ENCODE measurements at regions not wholly inside any gene's neighbourhood (a gene's known extent, or its start where the extent isn't known, plus 50 kb on each side); places are given as distances from the start of the nearest gene placed in this dataset.

DNA sequence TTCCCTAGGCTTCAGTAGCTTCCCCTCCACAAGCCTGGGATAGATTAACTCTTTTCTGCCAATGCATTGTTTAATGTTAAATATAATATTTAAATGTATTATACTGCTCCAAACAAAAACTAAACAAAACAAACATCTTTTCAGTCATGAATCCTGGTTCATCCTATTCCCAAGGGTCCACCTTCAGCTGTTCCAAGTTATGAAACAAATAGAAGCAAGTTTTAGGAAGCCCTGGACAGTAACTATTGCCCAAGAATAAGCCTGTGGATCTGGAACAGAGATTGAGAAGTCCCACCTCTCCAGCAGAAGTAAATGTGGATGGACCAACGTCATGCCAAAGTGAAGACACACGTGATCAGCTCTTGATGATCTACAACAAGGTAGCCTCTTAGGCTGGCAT, 408.1 kb downstream of the SETD4 start:
- no peak overlapping the region for H3K4me3 ChIP-seq (ENCODE audit: low read length)
- no peak for TF ChIP-seq EZH2phosphoT487 (IDR thresholded peaks at IDR 0.05; ENCODE audit: borderline replicate concordance, low read length)
- TF ChIP-seq, protein P1, sequence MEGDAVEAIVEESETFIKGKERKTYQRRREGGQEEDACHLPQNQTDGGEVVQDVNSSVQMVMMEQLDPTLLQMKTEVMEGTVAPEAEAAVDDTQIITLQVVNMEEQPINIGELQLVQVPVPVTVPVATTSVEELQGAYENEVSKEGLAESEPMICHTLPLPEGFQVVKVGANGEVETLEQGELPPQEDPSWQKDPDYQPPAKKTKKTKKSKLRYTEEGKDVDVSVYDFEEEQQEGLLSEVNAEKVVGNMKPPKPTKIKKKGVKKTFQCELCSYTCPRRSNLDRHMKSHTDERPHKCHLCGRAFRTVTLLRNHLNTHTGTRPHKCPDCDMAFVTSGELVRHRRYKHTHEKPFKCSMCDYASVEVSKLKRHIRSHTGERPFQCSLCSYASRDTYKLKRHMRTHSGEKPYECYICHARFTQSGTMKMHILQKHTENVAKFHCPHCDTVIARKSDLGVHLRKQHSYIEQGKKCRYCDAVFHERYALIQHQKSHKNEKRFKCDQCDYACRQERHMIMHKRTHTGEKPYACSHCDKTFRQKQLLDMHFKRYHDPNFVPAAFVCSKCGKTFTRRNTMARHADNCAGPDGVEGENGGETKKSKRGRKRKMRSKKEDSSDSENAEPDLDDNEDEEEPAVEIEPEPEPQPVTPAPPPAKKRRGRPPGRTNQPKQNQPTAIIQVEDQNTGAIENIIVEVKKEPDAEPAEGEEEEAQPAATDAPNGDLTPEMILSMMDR (IDR thresholded peaks at IDR 0.05; ENCODE audit: low read depth, low read length, poor library complexity, severe bottlenecking), result no peak

DNA sequence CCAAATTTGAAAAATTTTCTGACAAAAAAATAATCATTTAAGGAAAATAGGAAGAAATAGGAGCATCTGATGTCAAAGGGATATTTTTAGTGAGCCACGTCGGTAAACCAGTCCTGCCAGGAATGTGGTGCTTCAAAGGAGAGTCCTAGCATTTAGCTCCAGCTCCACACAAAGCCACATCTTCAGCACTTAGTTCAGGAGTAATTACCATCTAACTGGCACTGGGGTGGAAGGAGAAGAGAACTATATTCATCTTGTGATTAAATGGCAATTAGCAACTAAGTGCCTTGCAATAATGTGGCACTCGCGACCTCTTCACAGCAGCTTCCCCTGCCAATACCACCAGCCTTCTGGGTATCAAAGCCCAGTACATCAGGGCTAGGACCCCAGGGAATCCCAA, 409.1 kb downstream of the SETD4 start:
- no peaks in the 10 kb centered on the region for H3K4me1 ChIP-seq (ENCODE audit: control insufficient read depth, low read length)
- H3K9me2 ChIP-seq (replicated peaks; ENCODE audit: control insufficient read depth, low read length), result no peaks in the 10 kb centered on the region
- H3K36me3 ChIP-seq (ENCODE audit: control insufficient read depth, low read length), result no peaks in the 10 kb centered on the region
- peaks cover 3% of the 10 kb centered on the region; the same call in 1 of the 2 replicates for H3K27me3 ChIP-seq (ENCODE audit: control insufficient read depth, low read length)
- no peaks in the 10 kb centered on the region for H3K79me2 ChIP-seq (ENCODE audit: control insufficient read depth, low read length)
- H4K20me1 ChIP-seq (ENCODE audit: control insufficient read depth, insufficient read depth, low read depth, low read length), result no peaks in the 10 kb centered on the region
- H3F3A ChIP-seq (ENCODE audit: control insufficient read depth, insufficient read depth), result no peaks in the 10 kb centered on the region
- no peak overlapping the region for H3K4me2 ChIP-seq (ENCODE audit: low read length)
- no peaks in the 10 kb centered on the region for H3K9me3 ChIP-seq (ENCODE audit: control insufficient read depth, insufficient read depth, low read length)
- H3K27ac ChIP-seq (ENCODE audit: low read depth, low read length), result no peak overlapping the region
- H3K4me3 ChIP-seq (ENCODE audit: low read length), result no peak overlapping the region
- TF ChIP-seq, protein P1 (IDR thresholded peaks at IDR 0.05; ENCODE audit: low read depth, low read length, poor library complexity, severe bottlenecking), result no peak
- no peak for TF ChIP-seq EZH2phosphoT487 (IDR thresholded peaks at IDR 0.05; ENCODE audit: borderline replicate concordance, low read length)

More for the DNA sequence above, 408.1 kb downstream of the SETD4 start:
- no peaks in the 10 kb centered on the region for H3K4me1 ChIP-seq (ENCODE audit: control insufficient read depth, low read length)
- H3K9me3 ChIP-seq (ENCODE audit: control insufficient read depth, insufficient read depth, low read length), result no peaks in the 10 kb centered on the region
- H3K36me3 ChIP-seq (ENCODE audit: control insufficient read depth, low read length), result no peaks in the 10 kb centered on the region
- H3K9me2 ChIP-seq (replicated peaks; ENCODE audit: control insufficient read depth, low read length), result no peaks in the 10 kb centered on the region
- no peak overlapping the region for H3K4me2 ChIP-seq (ENCODE audit: low read length)
- H4K20me1 ChIP-seq (ENCODE audit: control insufficient read depth, insufficient read depth, low read depth, low read length), result no peaks in the 10 kb centered on the region
- no peak overlapping the region for H3K27ac ChIP-seq (ENCODE audit: low read depth, low read length)
- H3K27me3 ChIP-seq (ENCODE audit: control insufficient read depth, low read length), result no peaks in the 10 kb centered on the region
- no peaks in the 10 kb centered on the region for H3K79me2 ChIP-seq (ENCODE audit: control insufficient read depth, low read length)
- H3F3A ChIP-seq (ENCODE audit: control insufficient read depth, insufficient read depth), result no peaks in the 10 kb centered on the region

DNA sequence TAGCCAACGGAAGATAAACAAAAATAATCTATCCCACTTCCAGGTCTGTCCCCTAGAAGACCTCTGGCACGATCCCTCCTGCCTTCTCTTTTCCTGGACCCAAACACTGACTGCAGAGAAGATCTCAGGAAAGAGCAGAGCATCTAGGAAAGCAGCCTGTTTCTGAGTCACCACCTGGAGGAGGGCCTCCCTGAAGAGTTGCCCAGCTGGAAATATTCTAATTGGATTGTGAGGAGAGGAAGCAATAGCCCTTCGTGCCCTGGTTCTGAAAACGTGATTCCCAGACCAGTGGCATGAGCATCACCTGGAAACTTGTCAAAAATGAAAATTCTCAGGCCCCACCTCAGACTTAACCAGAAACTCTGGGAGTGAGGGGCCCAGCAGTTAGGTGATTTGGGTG, 411.1 kb downstream of the SETD4 start:
- Histone ChIP-seq H3K79me2 (ENCODE audit: control insufficient read depth, low read length) (no peaks in the 10 kb centered on the region), H3K4me1 (ENCODE audit: control insufficient read depth, low read length) (no peaks in the 10 kb centered on the region), H3K9me2 (replicated peaks; ENCODE audit: control insufficient read depth, low read length) (no peaks in the 10 kb centered on the region), H3K4me2 (ENCODE audit: low read length) (no peak overlapping the region), H3K9me3 (ENCODE audit: control insufficient read depth, insufficient read depth, low read length) (no peaks in the 10 kb centered on the region), H4K20me1 (ENCODE audit: control insufficient read depth, insufficient read depth, low read depth, low read length) (no peaks in the 10 kb centered on the region), H3K27ac (ENCODE audit: low read depth, low read length) (no peak overlapping the region), H3K4me3 (ENCODE audit: low read length) (no peak overlapping the region), H3K27me3 (ENCODE audit: control insufficient read depth, low read length) (peaks cover 3% of the 10 kb centered on the region; the same call in 1 of the 2 replicates), H3K36me3 (ENCODE audit: control insufficient read depth, low read length) (no peaks in the 10 kb centered on the region), H3F3A (ENCODE audit: control insufficient read depth, insufficient read depth) (no peaks in the 10 kb centered on the region)
- TF ChIP-seq, protein P1 (IDR thresholded peaks at IDR 0.05; ENCODE audit: low read depth, low read length, poor library complexity, severe bottlenecking), result no peak
- no peak for TF ChIP-seq EZH2phosphoT487 (IDR thresholded peaks at IDR 0.05; ENCODE audit: borderline replicate concordance, low read length)

Data from DOHH2 (cell line).